Natural killer cell (primary cell): ENCODE measurements at regions not wholly inside any gene's neighbourhood (a gene's known extent, or its start where the extent isn't known, plus 50 kb on each side); places are given as distances from the start of the nearest gene placed in this dataset.

ENCODE experiments used
- ATAC-seq, 3 donors: fragments of 150-1000 bp in 2 of 3; fragments of 200-7000 bp in 1 of 3; cut with Tn5 transposase; 1 replicate in 1 of 3; 2 replicates in 2 of 3; pipeline ENCODE4 v1.10.0; 2021; ENCODE audit warnings: mild to moderate bottlenecking in 2 of 3, moderate library complexity in 2 of 3
- DNase-seq, 2 donors: peaks; one replicate each; pipeline versions ENCODE4 v3.0.0 to v3.0.0-alpha.2; 2013 to 2021; ENCODE audit warnings: mixed read lengths in 1 of 2
- H3K27ac ChIP-seq: one replicate; pipeline ENCODE4 v1.5.1; 2013; ENCODE audit warnings: mild to moderate bottlenecking, low read length
- H3K27me3 ChIP-seq: one replicate; pipeline ENCODE4 v1.6.1; 2013; ENCODE audit warnings: low read length; ENCODE audit not compliant: control insufficient read depth, insufficient read depth
- H3K36me3 ChIP-seq: one replicate; pipeline ENCODE4 v1.6.1; 2013; ENCODE audit warnings: low read length; ENCODE audit not compliant: control insufficient read depth, insufficient read depth
- H3K4me1 ChIP-seq: one replicate; pipeline ENCODE4 v1.6.1; 2013; ENCODE audit warnings: low read length; ENCODE audit not compliant: control insufficient read depth, insufficient read depth
- H3K4me3 ChIP-seq: one replicate; pipeline ENCODE4 v1.5.1; 2013; ENCODE audit warnings: low read length
- H3K9me3 ChIP-seq: one replicate; pipeline ENCODE4 v1.6.1; 2013; ENCODE audit warnings: low read length; ENCODE audit not compliant: control insufficient read depth, insufficient read depth
- H3K27ac Mint-ChIP-seq, 2 donors: one replicate each; pipeline ENCODE4 v1.8.0; 2022; ENCODE audit warnings: mild to moderate bottlenecking in 2 of 2, mixed read lengths in 2 of 2, moderate library complexity in 1 of 2
- H3K27me3 Mint-ChIP-seq, 2 donors: one replicate each; pipeline ENCODE4 v1.8.0; 2022; ENCODE audit warnings: low read depth in 2 of 2, mixed read lengths in 2 of 2
- H3K36me3 Mint-ChIP-seq: one replicate; pipeline ENCODE4 v1.8.0; 2022; ENCODE audit warnings: mixed read lengths
- H3K4me1 Mint-ChIP-seq, 2 donors: one replicate each; pipeline ENCODE4 v1.8.0; 2022; ENCODE audit warnings: mixed read lengths in 2 of 2
- H3K4me3 Mint-ChIP-seq: one replicate; pipeline ENCODE4 v1.8.0; 2022; ENCODE audit warnings: mild to moderate bottlenecking, moderate library complexity, mixed read lengths
- H3K9me3 Mint-ChIP-seq, 2 donors: one replicate each; pipeline ENCODE4 v1.8.0; 2022; ENCODE audit warnings: mixed read lengths in 2 of 2
- whole genome bisulfite sequencing: methylation state at CpG from one replicate; pipeline ENCODE4 v1.1.7; 2013; ENCODE audit warnings: missing lambda C conversion rate; ENCODE audit not compliant: insufficient coverage; 5-methylcytosine and 5-hydroxymethylcytosine counted together
- intact Hi-C: fragments of 100-400 bp; cut with micrococcal nuclease; formaldehyde crosslinking; loops from one replicate; pipeline ENCODE4 v1.14.2; 2022
- TF ChIP-seq, protein P1 (sequence below): fragments of 200-600 bp; IDR thresholded peaks from one replicate; pipeline ENCODE4 v1.8.0; 2022; ENCODE audit warnings: antibody characterized with exemption

DNA sequence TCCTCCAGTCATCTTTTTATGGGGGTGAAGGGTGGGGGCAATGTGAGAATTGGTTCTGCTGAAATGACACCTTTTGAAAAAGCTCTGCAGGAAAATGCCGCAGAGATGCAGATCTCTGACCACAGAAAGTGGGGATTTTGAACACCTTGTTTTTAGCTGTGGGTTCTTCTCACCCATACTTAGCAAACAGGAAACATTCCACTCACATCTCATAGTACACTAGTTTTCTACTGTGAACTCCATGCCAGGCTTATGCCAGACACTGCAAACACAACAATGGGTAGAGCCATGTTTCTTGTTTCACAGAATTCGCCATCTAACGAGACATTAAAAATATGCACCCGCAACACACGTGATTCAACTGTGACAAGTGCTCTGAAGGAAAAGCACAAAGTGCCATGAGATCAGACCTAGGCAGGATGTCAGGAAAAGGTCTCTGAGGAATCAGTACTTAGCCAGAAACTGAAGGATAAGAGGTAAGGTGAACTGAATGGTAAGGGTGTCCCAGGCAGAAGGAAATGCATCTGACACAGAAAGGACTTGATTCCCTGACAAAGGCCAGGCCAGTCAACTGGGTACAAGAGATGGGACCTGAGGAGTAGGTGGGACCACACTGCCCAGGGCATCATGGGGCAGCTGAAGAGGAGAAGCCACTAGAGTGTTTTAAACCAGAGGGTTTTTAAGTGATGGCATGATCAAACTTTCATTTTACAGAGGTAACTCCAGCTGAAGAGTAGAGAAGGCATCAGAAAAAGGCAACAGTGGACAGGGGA is 83.8 kb upstream of the JAK1 start:
- Histone ChIP-seq H3K9me3 (no peaks in the 10 kb centered on the region), H3K4me1 (peaks cover 20% of the 10 kb centered on the region), H3K4me3 (no peak overlapping the region), H3K27me3 (no peaks in the 10 kb centered on the region), H3K27ac (no peak overlapping the region), H3K36me3 (peaks cover 3% of the 10 kb centered on the region)
- ATAC-seq (peak in 1 of 3 donors; percentile 53), DNase-seq (peak in 1 of 2 donors; percentile 68)
- no peaks in the 10 kb centered on the region for H3K9me3 Mint-ChIP-seq
- peaks cover 4% of the 10 kb centered on the region for H3K36me3 Mint-ChIP-seq
- TF ChIP-seq, protein P1, sequence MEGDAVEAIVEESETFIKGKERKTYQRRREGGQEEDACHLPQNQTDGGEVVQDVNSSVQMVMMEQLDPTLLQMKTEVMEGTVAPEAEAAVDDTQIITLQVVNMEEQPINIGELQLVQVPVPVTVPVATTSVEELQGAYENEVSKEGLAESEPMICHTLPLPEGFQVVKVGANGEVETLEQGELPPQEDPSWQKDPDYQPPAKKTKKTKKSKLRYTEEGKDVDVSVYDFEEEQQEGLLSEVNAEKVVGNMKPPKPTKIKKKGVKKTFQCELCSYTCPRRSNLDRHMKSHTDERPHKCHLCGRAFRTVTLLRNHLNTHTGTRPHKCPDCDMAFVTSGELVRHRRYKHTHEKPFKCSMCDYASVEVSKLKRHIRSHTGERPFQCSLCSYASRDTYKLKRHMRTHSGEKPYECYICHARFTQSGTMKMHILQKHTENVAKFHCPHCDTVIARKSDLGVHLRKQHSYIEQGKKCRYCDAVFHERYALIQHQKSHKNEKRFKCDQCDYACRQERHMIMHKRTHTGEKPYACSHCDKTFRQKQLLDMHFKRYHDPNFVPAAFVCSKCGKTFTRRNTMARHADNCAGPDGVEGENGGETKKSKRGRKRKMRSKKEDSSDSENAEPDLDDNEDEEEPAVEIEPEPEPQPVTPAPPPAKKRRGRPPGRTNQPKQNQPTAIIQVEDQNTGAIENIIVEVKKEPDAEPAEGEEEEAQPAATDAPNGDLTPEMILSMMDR: no peak
- H3K27ac Mint-ChIP-seq: peak overlapping the region; percentile 56 to 66
- intact Hi-C loops: no loop called here
- H3K4me1 Mint-ChIP-seq: peaks cover 16 to 18% of the 10 kb centered on the region in 2 donors
- peak overlapping the region; percentile 5 for H3K4me3 Mint-ChIP-seq
- no peaks in the 10 kb centered on the region for H3K27me3 Mint-ChIP-seq
- WGBS: 69% methylated on average over 5 of the region's 5 CpGs

DNA sequence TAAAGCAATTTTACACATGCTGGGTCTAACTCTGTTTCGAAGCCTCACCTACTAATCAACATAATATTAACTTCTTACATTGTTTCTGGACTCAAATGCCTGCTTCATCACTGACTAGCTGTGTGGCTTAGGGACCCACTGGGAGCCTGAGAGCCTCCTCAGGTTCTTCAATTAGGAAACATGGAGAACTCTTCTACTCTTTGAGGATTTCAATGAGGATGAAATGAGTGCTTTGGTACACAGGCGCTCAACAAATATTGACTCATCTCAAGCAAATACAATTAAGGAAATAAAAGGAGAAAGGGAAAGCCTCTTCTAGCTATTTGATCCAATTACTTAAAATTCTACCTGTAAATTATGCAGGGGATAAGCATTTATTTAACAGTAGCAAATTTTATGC is 84.4 kb upstream of the JAK1 start:
- H3K27ac Mint-ChIP-seq: no peak overlapping the region
- H3K36me3 ChIP-seq: peaks cover 8% of the 10 kb centered on the region
- ATAC-seq (no peak), DNase-seq (no peak)
- peaks cover 16 to 20% of the 10 kb centered on the region in 2 donors for H3K4me1 Mint-ChIP-seq
- H3K27ac ChIP-seq: no peak overlapping the region
- peaks cover 20% of the 10 kb centered on the region for H3K4me1 ChIP-seq
- no peaks in the 10 kb centered on the region for H3K27me3 ChIP-seq
- TF ChIP-seq, protein P1: no peak
- H3K4me3 ChIP-seq: no peak overlapping the region
- peaks cover 6% of the 10 kb centered on the region for H3K36me3 Mint-ChIP-seq
- H3K9me3 ChIP-seq: no peaks in the 10 kb centered on the region
- H3K4me3 Mint-ChIP-seq: no peak overlapping the region
- intact Hi-C loops: no loop called here
- 100% methylated on average over 1 of the region's 2 CpGs for WGBS
- H3K27me3 Mint-ChIP-seq: no peaks in the 10 kb centered on the region
- no peaks in the 10 kb centered on the region for H3K9me3 Mint-ChIP-seq

DNA sequence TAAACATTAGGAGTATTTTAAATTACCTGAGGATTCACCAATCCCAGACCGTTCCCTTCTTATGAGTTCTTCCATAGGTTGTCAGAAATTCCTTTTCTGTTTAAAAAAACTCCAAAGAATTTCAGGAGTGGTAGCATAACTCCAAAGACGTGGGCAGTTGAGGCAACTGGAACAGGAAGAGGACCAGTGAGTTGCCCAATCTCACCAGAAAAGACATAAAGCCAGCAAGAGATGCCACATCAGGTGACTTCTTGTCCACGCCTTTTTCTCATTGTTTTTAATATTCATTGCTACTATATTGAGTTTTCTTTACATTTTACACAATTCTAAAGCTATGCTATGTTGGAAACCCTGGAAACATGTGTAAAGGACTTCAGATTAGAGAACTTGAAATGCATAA is 88.1 kb upstream of the JAK1 start:
- ATAC-seq (no peak), DNase-seq (no peak)
- no peak overlapping the region for H3K4me3 Mint-ChIP-seq
- peaks cover 35% of the 10 kb centered on the region for H3K36me3 ChIP-seq
- H3K27ac Mint-ChIP-seq: no peak overlapping the region
- peaks cover 12 to 22% of the 10 kb centered on the region in 2 donors for H3K4me1 Mint-ChIP-seq
- H3K9me3 Mint-ChIP-seq: no peaks in the 10 kb centered on the region
- no peak overlapping the region for H3K27ac ChIP-seq
- H3K4me3 ChIP-seq: no peak overlapping the region
- no peaks in the 10 kb centered on the region for H3K27me3 Mint-ChIP-seq
- peaks cover 14% of the 10 kb centered on the region for H3K4me1 ChIP-seq
- no peaks in the 10 kb centered on the region for H3K9me3 ChIP-seq
- intact Hi-C loops: no loop called here
- 77% methylated on average over 3 of the region's 3 CpGs for WGBS
- peaks cover 6% of the 10 kb centered on the region for H3K36me3 Mint-ChIP-seq
- H3K27me3 ChIP-seq: no peaks in the 10 kb centered on the region
- TF ChIP-seq, protein P1: no peak

DNA sequence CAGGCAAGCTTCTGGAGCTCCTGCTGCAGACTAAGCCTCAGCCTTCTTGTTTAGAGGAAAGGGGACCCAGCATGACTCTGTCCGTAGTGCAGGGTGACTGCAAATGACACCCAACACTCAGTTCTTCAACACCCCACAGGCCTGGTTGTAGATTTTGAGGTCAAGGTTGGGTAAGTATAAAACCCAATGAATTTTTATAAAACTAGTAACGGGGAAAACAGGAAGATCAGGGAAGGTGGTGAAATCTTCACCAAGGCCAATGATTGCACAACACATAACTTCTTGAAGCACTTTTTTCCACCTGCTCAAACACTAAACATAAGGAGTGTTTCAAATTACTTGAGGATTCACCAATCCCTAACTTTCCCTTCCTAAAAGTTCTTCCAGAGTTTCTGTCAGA is 89.4 kb upstream of the JAK1 start:
- Histone ChIP-seq H3K27me3 (no peaks in the 10 kb centered on the region), H3K27ac (no peak overlapping the region), H3K9me3 (no peaks in the 10 kb centered on the region), H3K36me3 (peaks cover 35% of the 10 kb centered on the region), H3K4me1 (peaks cover under 1% of the 10 kb centered on the region), H3K4me3 (no peak overlapping the region)
- Mint-ChIP-seq H3K4me3 (no peak overlapping the region), H3K9me3 (no peaks in the 10 kb centered on the region), H3K36me3 (peaks cover 6% of the 10 kb centered on the region), H3K4me1 (peaks cover 7 to 16% of the 10 kb centered on the region in 2 donors), H3K27ac (no peak overlapping the region), H3K27me3 (no peaks in the 10 kb centered on the region)
- DNase-seq: no peak
- WGBS: 57% methylated on average over 1 of the region's 2 CpGs
- intact Hi-C loops: no loop called here
- TF ChIP-seq, protein P1: no peak
- ATAC-seq: no peak
